Ascending aorta (tissue), 2 donors: ENCODE measurements at regions not wholly inside any gene's neighbourhood (a gene's known extent, or its start where the extent isn't known, plus 50 kb on each side); places are given as distances from the start of the nearest gene placed in this dataset.
A peak's percentile ranks its signal among the peaks of the same experiment; 100 is the strongest.

Source experiments
- DNase-seq, 2 donors: peaks; one replicate each; pipeline ENCODE4 v3.0.0-alpha.2; 2019; ENCODE audit warnings: low spot score in 2 of 2
- H3K27ac ChIP-seq, 2 donors: fragments of 200-600 bp; sonication (generic); one replicate each; pipeline ENCODE4 v1.5.1; 2016 to 2017; ENCODE audit warnings: mild to moderate bottlenecking in 1 of 2
- H3K27me3 ChIP-seq: fragments of 200-600 bp; sonication (generic); one replicate; pipeline ENCODE4 v1.5.1; 2017
- H3K36me3 ChIP-seq, 2 donors: fragments of 200-600 bp; sonication (generic); one replicate each; pipeline ENCODE4 v1.5.1; 2016
- H3K4me1 ChIP-seq, 2 donors: fragments of 200-600 bp; sonication (generic); one replicate each; pipeline ENCODE4 v1.5.1; 2016 to 2017; ENCODE audit warnings: mild to moderate bottlenecking in 1 of 2
- H3K4me3 ChIP-seq, 2 donors: fragments of 200-600 bp; sonication (generic); one replicate each; pipeline ENCODE4 v1.5.1; 2016 to 2017; ENCODE audit warnings: mild to moderate bottlenecking in 1 of 2
- H3K9me3 ChIP-seq, 2 donors: fragments of 200-600 bp; sonication (generic); one replicate each; pipeline ENCODE4 v1.5.1; 2016
- intact Hi-C: fragments of 100-400 bp; cut with DNase I; formaldehyde crosslinking; loops from one replicate; pipeline ENCODE4 v1.15.1; 2023
- TF ChIP-seq, protein P1 (sequence below), 3 experiments: fragments of 200-600 bp in 2 of 3; fragments of 450-650 bp in 1 of 3; sonication (generic) in 2 of 3; IDR thresholded peaks; one replicate each; pipeline ENCODE4 v1.5.1; 2016 to 2019; ENCODE audit warnings: antibody characterized with exemption in 3 of 3, mild to moderate bottlenecking in 1 of 3, moderate library complexity in 1 of 3

DNA sequence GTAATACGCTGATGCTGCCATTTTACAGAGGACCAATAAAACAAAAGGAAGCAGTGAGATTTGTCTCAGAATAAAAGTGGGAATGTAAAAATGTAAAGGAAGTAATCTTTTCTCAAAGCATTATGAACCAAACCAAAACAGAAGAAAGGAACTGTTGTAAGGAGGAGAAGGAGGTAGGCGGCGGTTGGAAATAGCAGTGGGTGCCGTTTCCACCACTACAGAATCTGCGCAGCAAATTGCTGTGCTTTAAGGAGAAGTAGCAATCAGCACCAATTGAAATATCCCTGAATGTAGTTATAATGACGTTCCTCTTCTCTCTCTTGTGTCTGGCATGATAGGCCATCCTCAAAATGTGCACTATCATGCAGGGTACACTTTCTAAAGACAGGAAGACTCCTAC, 455.1 kb upstream of the TLE4 start:
- Histone ChIP-seq H3K9me3 (no peaks in the 10 kb centered on the region), H3K4me3 (no peak overlapping the region), H3K27me3 (no peaks in the 10 kb centered on the region), H3K36me3 (no peaks in the 10 kb centered on the region), H3K27ac (no peak overlapping the region), H3K4me1 (no peaks in the 10 kb centered on the region)
- intact Hi-C loops, result no loop called here
- DNase-seq, result no peak
- TF ChIP-seq, protein P1, sequence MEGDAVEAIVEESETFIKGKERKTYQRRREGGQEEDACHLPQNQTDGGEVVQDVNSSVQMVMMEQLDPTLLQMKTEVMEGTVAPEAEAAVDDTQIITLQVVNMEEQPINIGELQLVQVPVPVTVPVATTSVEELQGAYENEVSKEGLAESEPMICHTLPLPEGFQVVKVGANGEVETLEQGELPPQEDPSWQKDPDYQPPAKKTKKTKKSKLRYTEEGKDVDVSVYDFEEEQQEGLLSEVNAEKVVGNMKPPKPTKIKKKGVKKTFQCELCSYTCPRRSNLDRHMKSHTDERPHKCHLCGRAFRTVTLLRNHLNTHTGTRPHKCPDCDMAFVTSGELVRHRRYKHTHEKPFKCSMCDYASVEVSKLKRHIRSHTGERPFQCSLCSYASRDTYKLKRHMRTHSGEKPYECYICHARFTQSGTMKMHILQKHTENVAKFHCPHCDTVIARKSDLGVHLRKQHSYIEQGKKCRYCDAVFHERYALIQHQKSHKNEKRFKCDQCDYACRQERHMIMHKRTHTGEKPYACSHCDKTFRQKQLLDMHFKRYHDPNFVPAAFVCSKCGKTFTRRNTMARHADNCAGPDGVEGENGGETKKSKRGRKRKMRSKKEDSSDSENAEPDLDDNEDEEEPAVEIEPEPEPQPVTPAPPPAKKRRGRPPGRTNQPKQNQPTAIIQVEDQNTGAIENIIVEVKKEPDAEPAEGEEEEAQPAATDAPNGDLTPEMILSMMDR (IDR thresholded peaks at IDR 0.05), result no peak

- TF ChIP-seq, protein P1 (IDR thresholded peaks at IDR 0.05), result no peak
- intact Hi-C loops, result no loop called here
Observed at GRCh38 chr9:79120533-79120932, 451.2 kb upstream of the TLE4 start.

GRCh38 chr9:79120941-79121340, 450.8 kb upstream of the TLE4 start:
- H3K27me3 ChIP-seq, result no peaks in the 10 kb centered on the region
- intact Hi-C loops, result no loop called here
- H3K4me3 ChIP-seq, result no peak overlapping the region
- no peaks in the 10 kb centered on the region for H3K36me3 ChIP-seq
- no peaks in the 10 kb centered on the region for H3K9me3 ChIP-seq
- no peaks in the 10 kb centered on the region for H3K4me1 ChIP-seq
- TF ChIP-seq, protein P1 (IDR thresholded peaks at IDR 0.05), result no peak
- H3K27ac ChIP-seq, result no peak overlapping the region
- no peak for DNase-seq

More at GRCh38 chr9:79120533-79120932, 451.2 kb upstream of the TLE4 start:
- no peaks in the 10 kb centered on the region for H3K9me3 ChIP-seq
- H3K4me1 ChIP-seq, result no peaks in the 10 kb centered on the region
- H3K4me3 ChIP-seq, result no peak overlapping the region
- H3K36me3 ChIP-seq, result no peaks in the 10 kb centered on the region
- no peaks in the 10 kb centered on the region for H3K27me3 ChIP-seq
- no peak for DNase-seq
- H3K27ac ChIP-seq, result no peak overlapping the region

DNA sequence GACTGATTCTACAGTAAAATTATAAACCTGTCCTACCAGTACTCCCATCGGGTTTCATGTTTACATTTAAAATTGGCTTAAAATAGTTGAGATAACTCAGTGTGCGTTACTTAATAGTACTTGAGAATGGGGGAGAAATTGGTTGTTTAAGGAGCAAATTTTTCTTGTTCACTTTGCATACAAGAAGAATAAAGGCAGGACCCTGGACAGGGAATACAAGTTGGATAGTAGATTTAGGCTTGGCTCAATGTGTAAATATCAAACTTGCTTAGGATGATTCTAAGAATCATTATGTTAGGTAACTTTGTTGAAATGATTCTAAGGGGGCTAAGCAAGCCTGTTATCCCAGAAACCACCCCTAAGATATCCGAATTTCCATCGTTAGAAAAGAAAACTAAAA, 448.4 kb upstream of the TLE4 start:
- Histone ChIP-seq H3K27ac (no peak overlapping the region), H3K36me3 (no peaks in the 10 kb centered on the region), H3K9me3 (no peaks in the 10 kb centered on the region), H3K27me3 (no peaks in the 10 kb centered on the region), H3K4me3 (no peak overlapping the region), H3K4me1 (no peaks in the 10 kb centered on the region)
- TF ChIP-seq, protein P1 (IDR thresholded peaks at IDR 0.05), result no peak
- intact Hi-C loops, result no loop called here
- no peak for DNase-seq

DNA sequence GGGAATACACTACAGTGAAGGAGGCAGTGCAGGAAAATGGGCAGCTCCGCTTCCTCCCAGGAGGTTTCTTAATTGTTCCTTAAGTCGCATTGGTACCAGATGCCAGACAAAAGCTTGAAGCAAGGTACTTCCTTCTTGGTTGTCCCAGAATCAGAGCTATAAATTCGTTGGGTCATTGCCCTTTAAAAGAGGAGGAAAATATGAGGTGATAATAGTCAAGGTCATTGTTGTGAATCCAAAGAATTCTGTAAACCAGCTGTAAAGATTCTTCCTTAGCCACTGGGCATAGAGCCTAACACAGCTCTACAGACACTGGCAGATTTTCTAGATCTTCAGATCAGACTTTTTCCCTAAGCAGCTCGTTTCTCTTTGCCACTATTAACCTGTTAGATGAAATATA, 444.1 kb upstream of the TLE4 start:
- no peaks in the 10 kb centered on the region for H3K36me3 ChIP-seq
- H3K4me1 ChIP-seq, result no peaks in the 10 kb centered on the region
- no peak overlapping the region for H3K27ac ChIP-seq
- H3K27me3 ChIP-seq, result no peaks in the 10 kb centered on the region
- intact Hi-C loops, result no loop called here
- TF ChIP-seq, protein P1 (IDR thresholded peaks at IDR 0.05), result no peak
- DNase-seq, result no peak
- H3K4me3 ChIP-seq, result no peak overlapping the region
- no peaks in the 10 kb centered on the region for H3K9me3 ChIP-seq

GRCh38 chr9:79129865-79130480, 441.8 kb upstream of the TLE4 start:
- Histone ChIP-seq H3K36me3 (no peaks in the 10 kb centered on the region), H3K9me3 (no peaks in the 10 kb centered on the region), H3K4me1 (no peaks in the 10 kb centered on the region), H3K27me3 (no peaks in the 10 kb centered on the region), H3K27ac (no peak overlapping the region), H3K4me3 (no peak overlapping the region)
- intact Hi-C loops, result no loop called here
- TF ChIP-seq, protein P1 (IDR thresholded peaks at IDR 0.05), result peak in 2 of 3 experiments; percentile 33 to 62
- no peak for DNase-seq
